ENCODE measurements at regions not wholly inside any gene's neighbourhood (a gene's known extent, or its start where the extent isn't known, plus 50 kb on each side); places are given as distances from the start of the nearest gene placed in this dataset.

GRCh38 chr5:33166948-33167347 lies 273.8 kb upstream of the TARS1 start:
- Histone ChIP-seq H3K27me3 (ENCODE audit: control insufficient read depth, low read length) (no peaks in the 10 kb centered on the region), H3K79me2 (ENCODE audit: control insufficient read depth, low read length) (no peaks in the 10 kb centered on the region), H4K20me1 (ENCODE audit: control insufficient read depth, insufficient read depth, low read depth, low read length) (no peaks in the 10 kb centered on the region), H3K36me3 (ENCODE audit: control insufficient read depth, low read length) (no peaks in the 10 kb centered on the region), H3F3A (ENCODE audit: control insufficient read depth, insufficient read depth) (no peaks in the 10 kb centered on the region), H3K27ac (ENCODE audit: low read depth, low read length) (no peak overlapping the region), H3K4me2 (ENCODE audit: low read length) (no peak overlapping the region), H3K9me3 (ENCODE audit: control insufficient read depth, insufficient read depth, low read length) (no peaks in the 10 kb centered on the region; the same call in 1 of the 2 replicates), H3K9me2 (replicated peaks; ENCODE audit: control insufficient read depth, low read length) (no peaks in the 10 kb centered on the region), H3K4me1 (ENCODE audit: control insufficient read depth, low read length) (no peaks in the 10 kb centered on the region), H3K4me3 (ENCODE audit: low read length) (no peak overlapping the region)
- TF ChIP-seq EZH2phosphoT487 (IDR thresholded peaks at IDR 0.05; ENCODE audit: borderline replicate concordance, low read length), result no peak
- no peak for TF ChIP-seq CTCF (IDR thresholded peaks at IDR 0.05; ENCODE audit: low read depth, low read length, poor library complexity, severe bottlenecking)

- Histone ChIP-seq H4K20me1 (ENCODE audit: control insufficient read depth, insufficient read depth, low read depth, low read length) (no peaks in the 10 kb centered on the region), H3K9me2 (replicated peaks; ENCODE audit: control insufficient read depth, low read length) (no peaks in the 10 kb centered on the region), H3F3A (ENCODE audit: control insufficient read depth, insufficient read depth) (no peaks in the 10 kb centered on the region), H3K9me3 (ENCODE audit: control insufficient read depth, insufficient read depth, low read length) (no peaks in the 10 kb centered on the region; the same call in 1 of the 2 replicates), H3K4me1 (ENCODE audit: control insufficient read depth, low read length) (no peaks in the 10 kb centered on the region), H3K4me2 (ENCODE audit: low read length) (no peak overlapping the region), H3K27ac (ENCODE audit: low read depth, low read length) (no peak overlapping the region), H3K79me2 (ENCODE audit: control insufficient read depth, low read length) (no peaks in the 10 kb centered on the region), H3K27me3 (ENCODE audit: control insufficient read depth, low read length) (no peaks in the 10 kb centered on the region), H3K36me3 (ENCODE audit: control insufficient read depth, low read length) (no peaks in the 10 kb centered on the region), H3K4me3 (ENCODE audit: low read length) (no peak overlapping the region)
- TF ChIP-seq CTCF (IDR thresholded peaks at IDR 0.05; ENCODE audit: low read depth, low read length, poor library complexity, severe bottlenecking) (no peak), EZH2phosphoT487 (IDR thresholded peaks at IDR 0.05; ENCODE audit: borderline replicate concordance, low read length) (no peak)
These were observed 273.2 kb upstream of the TARS1 start for GRCh38 chr5:33167541-33167940.

- no peaks in the 10 kb centered on the region for H3K4me1 ChIP-seq (ENCODE audit: control insufficient read depth, low read length)
- no peaks in the 10 kb centered on the region for H3K36me3 ChIP-seq (ENCODE audit: control insufficient read depth, low read length)
- H3F3A ChIP-seq (ENCODE audit: control insufficient read depth, insufficient read depth), result no peaks in the 10 kb centered on the region
- TF ChIP-seq EZH2phosphoT487 (IDR thresholded peaks at IDR 0.05; ENCODE audit: borderline replicate concordance, low read length), result no peak
- no peaks in the 10 kb centered on the region; the same call in 1 of the 2 replicates for H3K9me3 ChIP-seq (ENCODE audit: control insufficient read depth, insufficient read depth, low read length)
- H3K27ac ChIP-seq (ENCODE audit: low read depth, low read length), result no peak overlapping the region
- no peaks in the 10 kb centered on the region for H3K79me2 ChIP-seq (ENCODE audit: control insufficient read depth, low read length)
- no peak overlapping the region for H3K4me3 ChIP-seq (ENCODE audit: low read length)
- H3K4me2 ChIP-seq (ENCODE audit: low read length), result no peak overlapping the region
- H4K20me1 ChIP-seq (ENCODE audit: control insufficient read depth, insufficient read depth, low read depth, low read length), result no peaks in the 10 kb centered on the region
- no peaks in the 10 kb centered on the region for H3K27me3 ChIP-seq (ENCODE audit: control insufficient read depth, low read length)
- no peaks in the 10 kb centered on the region for H3K9me2 ChIP-seq (replicated peaks; ENCODE audit: control insufficient read depth, low read length)
These were observed 270.4 kb upstream of the TARS1 start for GRCh38 chr5:33170411-33170810.

- no peak for TF ChIP-seq EZH2phosphoT487 (IDR thresholded peaks at IDR 0.05; ENCODE audit: borderline replicate concordance, low read length)
- no peak for TF ChIP-seq CTCF (IDR thresholded peaks at IDR 0.05; ENCODE audit: low read depth, low read length, poor library complexity, severe bottlenecking)
- Histone ChIP-seq H3K9me3 (ENCODE audit: control insufficient read depth, insufficient read depth, low read length) (no peaks in the 10 kb centered on the region; the same call in 1 of the 2 replicates), H3K27me3 (ENCODE audit: control insufficient read depth, low read length) (no peaks in the 10 kb centered on the region), H3K27ac (ENCODE audit: low read depth, low read length) (no peak overlapping the region), H3K9me2 (replicated peaks; ENCODE audit: control insufficient read depth, low read length) (no peaks in the 10 kb centered on the region), H3K4me1 (ENCODE audit: control insufficient read depth, low read length) (no peaks in the 10 kb centered on the region), H4K20me1 (ENCODE audit: control insufficient read depth, insufficient read depth, low read depth, low read length) (no peaks in the 10 kb centered on the region), H3K4me3 (ENCODE audit: low read length) (no peak overlapping the region), H3K36me3 (ENCODE audit: control insufficient read depth, low read length) (no peaks in the 10 kb centered on the region), H3F3A (ENCODE audit: control insufficient read depth, insufficient read depth) (no peaks in the 10 kb centered on the region), H3K79me2 (ENCODE audit: control insufficient read depth, low read length) (no peaks in the 10 kb centered on the region), H3K4me2 (ENCODE audit: low read length) (no peak overlapping the region)
These were observed 266.4 kb upstream of the TARS1 start for GRCh38 chr5:33174383-33174782.

Measured in DOHH2 (cell line).